ENCODE measurements at regions not wholly inside any gene's neighbourhood (a gene's known extent, or its start where the extent isn't known, plus 50 kb on each side); places are given as distances from the start of the nearest gene placed in this dataset.

DNA sequence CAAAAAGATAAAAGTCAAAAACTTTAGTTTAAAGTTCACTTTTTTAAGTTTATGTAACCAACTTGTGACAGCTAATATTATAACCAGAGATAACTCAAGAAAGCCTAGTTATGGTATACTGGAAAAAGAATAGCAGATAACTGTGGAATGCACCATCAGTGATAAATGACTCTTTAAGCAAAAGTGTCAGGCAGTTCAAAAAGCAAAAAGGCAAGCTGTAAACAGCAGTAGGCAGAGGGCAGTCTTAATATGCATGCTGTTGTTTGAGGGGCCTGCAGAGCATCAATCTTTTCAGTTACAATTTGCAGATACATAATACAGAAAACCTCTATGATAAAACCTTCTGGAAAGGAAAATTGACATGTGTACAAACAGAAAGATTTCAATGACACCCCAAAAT is 81.8 kb upstream of the JADE1 start:
- Histone ChIP-seq H3K27me3 (no peaks in the 10 kb centered on the region), H3K4me3 (ENCODE audit: low read depth, low read length) (no peak overlapping the region), H3K9me3 (no peaks in the 10 kb centered on the region), H3K36me3 (no peaks in the 10 kb centered on the region), H3K4me1 (no peaks in the 10 kb centered on the region; the same call in 1 of the 2 replicates)
- no peak for DNase-seq
- TF ChIP-seq, protein P1, sequence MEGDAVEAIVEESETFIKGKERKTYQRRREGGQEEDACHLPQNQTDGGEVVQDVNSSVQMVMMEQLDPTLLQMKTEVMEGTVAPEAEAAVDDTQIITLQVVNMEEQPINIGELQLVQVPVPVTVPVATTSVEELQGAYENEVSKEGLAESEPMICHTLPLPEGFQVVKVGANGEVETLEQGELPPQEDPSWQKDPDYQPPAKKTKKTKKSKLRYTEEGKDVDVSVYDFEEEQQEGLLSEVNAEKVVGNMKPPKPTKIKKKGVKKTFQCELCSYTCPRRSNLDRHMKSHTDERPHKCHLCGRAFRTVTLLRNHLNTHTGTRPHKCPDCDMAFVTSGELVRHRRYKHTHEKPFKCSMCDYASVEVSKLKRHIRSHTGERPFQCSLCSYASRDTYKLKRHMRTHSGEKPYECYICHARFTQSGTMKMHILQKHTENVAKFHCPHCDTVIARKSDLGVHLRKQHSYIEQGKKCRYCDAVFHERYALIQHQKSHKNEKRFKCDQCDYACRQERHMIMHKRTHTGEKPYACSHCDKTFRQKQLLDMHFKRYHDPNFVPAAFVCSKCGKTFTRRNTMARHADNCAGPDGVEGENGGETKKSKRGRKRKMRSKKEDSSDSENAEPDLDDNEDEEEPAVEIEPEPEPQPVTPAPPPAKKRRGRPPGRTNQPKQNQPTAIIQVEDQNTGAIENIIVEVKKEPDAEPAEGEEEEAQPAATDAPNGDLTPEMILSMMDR (IDR thresholded peaks at IDR 0.05; ENCODE audit: low read depth, low read length), result no peak

DNA sequence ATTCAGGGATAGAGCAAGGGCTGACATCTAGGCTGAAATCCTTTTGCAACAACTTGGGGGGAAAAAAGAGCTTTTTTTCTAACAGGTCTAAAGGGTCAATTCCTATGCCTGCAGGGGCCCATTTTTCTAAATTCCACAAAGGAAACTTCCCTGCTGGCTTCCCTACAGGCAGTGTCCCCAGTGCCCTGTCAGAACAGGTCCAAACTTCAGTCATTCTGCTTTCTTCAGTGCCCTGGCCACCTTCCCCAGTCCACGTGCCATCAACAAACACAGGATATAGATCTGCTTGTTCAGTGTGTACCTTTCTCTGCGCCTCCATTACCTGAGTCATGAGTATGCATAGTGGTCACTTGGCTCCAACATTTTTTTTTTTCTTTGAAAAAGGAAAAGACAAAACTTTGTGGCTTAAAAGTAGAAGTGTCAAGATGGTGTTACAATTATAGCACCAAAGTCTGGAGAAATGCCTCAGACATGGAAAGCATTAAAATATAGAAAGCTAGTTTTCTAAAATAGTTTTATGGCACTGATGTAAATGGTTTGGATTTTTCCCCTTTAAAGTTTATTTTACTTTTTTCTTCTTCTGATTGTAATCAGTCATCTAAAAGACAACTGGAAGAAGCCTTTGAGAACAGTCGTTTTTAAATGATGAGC is 84.0 kb upstream of the JADE1 start:
- Histone ChIP-seq H3K9me3 (no peaks in the 10 kb centered on the region), H3K4me1 (no peaks in the 10 kb centered on the region; the same call in 1 of the 2 replicates), H3K27me3 (no peaks in the 10 kb centered on the region), H3K36me3 (no peaks in the 10 kb centered on the region), H3K4me3 (ENCODE audit: low read depth, low read length) (no peak overlapping the region)
- no peak for DNase-seq
- TF ChIP-seq, protein P1 (IDR thresholded peaks at IDR 0.05; ENCODE audit: low read depth, low read length), result no peak

DNA sequence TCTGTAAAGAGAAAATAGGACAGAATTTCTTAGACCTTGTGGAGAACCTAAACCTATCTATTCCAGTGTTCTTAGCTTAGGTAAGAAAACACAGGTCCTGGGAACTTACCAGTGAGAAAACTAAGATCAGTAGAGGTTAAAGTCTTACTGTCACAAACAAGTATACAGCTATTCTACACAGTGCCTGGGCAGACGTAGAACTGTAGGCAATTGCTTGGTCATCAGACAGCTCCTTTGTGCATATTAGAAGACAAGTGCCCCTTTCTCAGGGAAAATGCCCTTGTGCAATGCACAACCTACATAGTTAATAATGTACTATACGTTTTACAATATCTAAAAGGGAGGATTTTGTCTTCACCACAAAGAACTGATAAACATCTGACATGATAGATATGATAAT is 86.6 kb upstream of the JADE1 start:
- no peaks in the 10 kb centered on the region for H3K9me3 ChIP-seq
- no peak overlapping the region for H3K4me3 ChIP-seq (ENCODE audit: low read depth, low read length)
- DNase-seq, result no peak
- TF ChIP-seq, protein P1 (IDR thresholded peaks at IDR 0.05; ENCODE audit: low read depth, low read length), result no peak
- no peaks in the 10 kb centered on the region for H3K27me3 ChIP-seq
- H3K4me1 ChIP-seq, result no peaks in the 10 kb centered on the region; the same call in 1 of the 2 replicates
- no peaks in the 10 kb centered on the region for H3K36me3 ChIP-seq

DNA sequence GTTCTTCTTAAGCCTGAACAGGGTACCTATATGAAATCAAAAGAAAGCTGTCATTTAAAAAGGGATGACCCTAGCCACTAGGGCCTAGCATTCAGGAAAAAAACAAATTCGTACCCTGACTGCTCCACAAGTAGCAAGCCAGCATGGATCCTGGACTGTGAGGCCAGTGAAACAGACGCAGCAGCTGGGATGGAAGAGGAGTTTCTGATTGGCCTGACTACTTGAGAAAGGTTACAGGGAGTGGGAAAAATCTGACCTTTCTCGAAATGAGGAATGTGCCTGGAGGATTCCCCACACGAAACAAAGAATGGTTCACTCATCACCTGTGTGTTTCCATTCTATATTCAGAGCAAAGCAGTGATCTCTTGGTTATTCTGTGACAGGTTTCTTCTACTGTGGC is 87.6 kb upstream of the JADE1 start:
- Histone ChIP-seq H3K27me3 (no peaks in the 10 kb centered on the region), H3K4me3 (ENCODE audit: low read depth, low read length) (no peak overlapping the region), H3K9me3 (no peaks in the 10 kb centered on the region), H3K4me1 (no peaks in the 10 kb centered on the region; the same call in 1 of the 2 replicates), H3K36me3 (no peaks in the 10 kb centered on the region)
- TF ChIP-seq, protein P1 (IDR thresholded peaks at IDR 0.05; ENCODE audit: low read depth, low read length), result no peak
- DNase-seq, result no peak

DNA sequence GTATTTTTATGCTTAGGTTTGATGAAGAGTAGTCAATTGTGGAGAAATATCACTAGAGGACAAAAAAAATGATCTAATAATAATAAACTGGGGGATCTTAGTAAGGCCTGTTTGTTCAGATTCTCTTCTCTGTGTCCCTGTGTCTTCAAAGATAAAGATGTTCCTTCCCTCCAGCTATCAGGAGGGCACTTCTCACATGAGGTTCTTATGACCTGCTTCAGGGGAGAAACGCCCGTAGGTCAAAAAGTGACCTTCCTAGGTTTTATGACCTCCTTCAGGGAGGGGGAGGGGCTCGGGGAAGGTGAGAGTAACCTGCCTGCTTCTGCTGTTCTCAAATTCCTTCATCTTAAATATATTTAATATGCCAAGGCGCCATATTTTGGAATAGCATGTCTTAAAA is 89.2 kb upstream of the JADE1 start:
- Histone ChIP-seq H3K4me1 (no peaks in the 10 kb centered on the region; the same call in 1 of the 2 replicates), H3K4me3 (ENCODE audit: low read depth, low read length) (no peak overlapping the region), H3K9me3 (no peaks in the 10 kb centered on the region), H3K36me3 (no peaks in the 10 kb centered on the region), H3K27me3 (no peaks in the 10 kb centered on the region)
- TF ChIP-seq, protein P1 (IDR thresholded peaks at IDR 0.05; ENCODE audit: low read depth, low read length), result no peak
- DNase-seq, result no peak

DNA sequence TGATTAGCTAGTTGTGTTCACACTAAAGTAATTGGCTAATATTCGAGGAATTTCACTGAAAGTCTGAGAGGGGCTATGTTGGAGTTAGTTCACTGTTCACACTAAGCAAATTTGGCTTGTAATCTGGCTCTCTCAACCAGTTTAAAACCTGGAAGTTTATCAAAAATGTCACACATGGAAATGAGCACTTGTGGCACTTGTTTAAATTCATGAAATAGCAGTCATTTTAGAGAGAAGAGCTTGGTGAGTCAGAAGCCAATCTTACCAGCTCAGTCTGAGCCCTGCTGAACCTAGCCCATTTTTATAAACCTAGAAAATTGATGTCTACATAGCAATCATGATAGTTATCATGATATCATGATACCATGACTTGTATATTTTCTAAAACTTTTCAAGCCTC is 90.7 kb upstream of the JADE1 start:
- DNase-seq, result no peak
- Histone ChIP-seq H3K4me3 (ENCODE audit: low read depth, low read length) (no peak overlapping the region), H3K9me3 (no peaks in the 10 kb centered on the region), H3K27me3 (no peaks in the 10 kb centered on the region), H3K4me1 (no peaks in the 10 kb centered on the region; the same call in 1 of the 2 replicates), H3K36me3 (no peaks in the 10 kb centered on the region)
- TF ChIP-seq, protein P1 (IDR thresholded peaks at IDR 0.05; ENCODE audit: low read depth, low read length), result no peak

All from BE2C (cell line).